IPS-NIHi11 (cell line): ENCODE measurements at regions not wholly inside any gene's neighbourhood (a gene's known extent, or its start where the extent isn't known, plus 50 kb on each side); places are given as distances from the start of the nearest gene placed in this dataset.
"Not testable (repeated sequence)": the region's sequence is repeated elsewhere in the genome, so short reads cannot be mapped to it uniquely, and the experiment has no call there.

Experiments
- DNase-seq: peaks from one replicate; pipeline ENCODE4 v3.0.0; 2012; ENCODE audit warnings: mixed read lengths, low spot score

DNA sequence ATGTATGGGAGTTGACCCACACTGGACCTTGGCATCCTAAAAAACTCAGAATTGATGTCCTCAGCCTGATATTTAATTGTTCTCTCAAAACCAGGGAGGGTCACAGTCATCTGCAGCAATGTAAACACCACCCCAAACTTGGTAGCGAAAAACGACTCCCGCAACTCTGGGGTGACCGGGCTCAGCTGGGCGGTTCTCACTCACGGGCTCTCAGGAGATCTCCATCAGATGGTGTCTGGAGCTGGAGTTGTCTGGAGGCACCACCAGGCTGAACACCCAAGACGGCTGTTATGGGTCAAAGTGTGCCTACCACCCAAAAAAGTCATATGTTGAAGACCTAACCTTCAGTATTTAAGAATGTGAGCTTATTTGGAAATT lies 50.9 kb upstream of the NXT1 start:
- no peak for DNase-seq

- no peak for DNase-seq
Measured at GRCh38 chr20:23298926-23299672, 51.5 kb upstream of the NXT1 start.

GRCh38 chr20:23298155-23298554 lies 52.4 kb upstream of the NXT1 start:
- DNase-seq: no peak

DNA sequence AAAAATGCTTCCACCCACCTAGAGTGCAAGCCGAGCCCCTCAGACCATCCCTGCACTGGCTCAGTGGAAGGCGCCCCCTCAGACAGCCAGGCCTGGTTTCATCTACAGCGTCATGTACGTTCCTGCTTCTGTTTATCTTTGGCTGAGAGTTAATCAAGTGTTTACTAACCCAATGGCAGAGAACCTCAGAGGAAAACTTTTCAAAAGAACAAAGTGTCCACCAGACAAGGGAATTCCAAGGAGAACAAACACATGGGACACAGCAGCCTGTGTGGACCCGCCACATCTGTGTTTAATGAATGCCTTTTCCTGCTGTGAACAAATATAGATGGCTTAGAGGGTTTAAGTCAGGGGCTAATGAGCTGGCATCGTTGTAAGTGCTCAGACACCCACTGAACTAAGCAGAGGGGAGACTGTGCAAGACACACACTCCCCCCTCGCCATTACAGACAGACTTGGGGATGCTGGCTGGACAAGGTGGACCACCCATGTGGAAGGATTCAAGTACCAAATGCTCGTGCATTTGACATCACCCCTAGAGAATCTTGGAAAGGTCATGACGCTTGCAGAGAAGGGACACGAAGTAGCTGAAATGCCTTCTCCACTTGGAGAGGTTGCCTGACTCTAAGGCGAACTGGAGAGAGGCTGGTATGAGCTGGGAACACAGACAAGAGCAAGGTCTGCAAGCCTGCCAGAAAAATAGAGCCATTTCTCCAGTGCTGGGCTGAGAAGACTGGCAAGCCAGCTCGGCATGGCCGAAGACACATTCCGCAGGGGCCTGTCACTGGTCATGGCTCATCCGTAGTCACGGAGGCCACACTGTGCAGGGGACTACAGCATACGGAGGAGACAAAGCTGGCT lies 53.5 kb upstream of the NXT1 start:
- DNase-seq: no peak

DNA sequence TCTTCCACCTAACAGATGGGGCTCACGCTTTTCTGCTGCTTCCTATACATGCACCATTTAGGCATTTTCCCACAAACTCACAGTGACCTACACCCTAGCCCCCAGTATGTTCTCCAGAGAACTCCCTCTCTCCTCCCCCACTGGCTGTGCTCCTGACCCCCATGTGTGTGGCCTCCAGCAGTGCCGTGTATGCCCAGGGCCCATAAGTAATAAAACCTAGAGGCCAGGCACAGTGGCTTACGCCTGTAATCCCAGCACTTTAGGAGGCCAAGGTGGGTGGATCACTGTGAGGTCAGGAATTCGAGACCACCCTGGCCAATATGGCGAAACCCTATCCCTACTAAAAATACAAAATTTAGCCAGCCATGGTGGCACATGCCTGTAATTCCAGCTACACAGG lies 54.7 kb upstream of the NXT1 start:
- no peak for DNase-seq

- no peak for DNase-seq
Measured at GRCh38 chr20:23294671-23295070, 55.9 kb upstream of the NXT1 start.

DNA sequence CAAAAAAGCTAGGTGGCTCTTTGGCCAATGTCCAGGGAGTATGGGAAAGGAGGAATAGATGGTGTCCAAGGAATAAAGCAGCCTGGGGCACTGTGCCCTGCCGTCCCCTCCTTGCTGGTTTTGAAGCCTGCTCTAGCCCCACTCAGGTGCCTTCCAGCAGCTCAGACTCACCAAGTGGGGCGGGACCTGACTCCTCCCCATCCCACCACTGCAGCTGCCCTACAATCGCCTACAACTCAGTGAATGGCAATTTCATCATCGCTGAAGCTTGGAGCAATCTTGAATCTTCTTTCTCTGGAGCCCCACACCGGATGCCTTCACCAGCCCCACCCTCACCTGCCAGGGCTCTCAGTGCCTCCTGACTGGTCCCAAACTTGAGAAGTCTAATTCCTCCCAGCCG lies 56.4 kb upstream of the NXT1 start:
- DNase-seq: no peak

DNA sequence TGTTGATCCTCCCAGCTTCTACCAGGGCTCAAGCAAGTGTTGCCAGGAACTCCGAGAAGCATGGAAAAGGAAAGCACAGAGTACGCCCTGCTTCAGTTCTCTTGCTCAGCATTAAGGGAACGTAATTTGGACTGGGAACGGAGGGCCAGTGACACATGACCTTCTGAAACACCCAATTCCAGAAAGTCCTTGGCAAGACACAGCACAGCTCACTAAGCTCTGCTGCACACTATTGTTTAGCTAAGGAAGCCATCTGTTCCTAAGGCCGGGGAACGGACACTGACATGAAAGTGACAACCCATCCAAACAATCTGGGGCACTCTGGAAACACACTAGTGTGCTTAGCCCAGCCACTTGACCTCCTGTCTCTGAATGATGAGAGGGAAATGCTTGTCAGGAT lies 56.9 kb upstream of the NXT1 start:
- no peak for DNase-seq

- not testable (repeated sequence) for DNase-seq
Measured at GRCh38 chr20:23292311-23292710, 58.3 kb upstream of the NXT1 start.

- no peak for DNase-seq
Measured at GRCh38 chr20:23291575-23292240, 58.9 kb upstream of the NXT1 start.

DNA sequence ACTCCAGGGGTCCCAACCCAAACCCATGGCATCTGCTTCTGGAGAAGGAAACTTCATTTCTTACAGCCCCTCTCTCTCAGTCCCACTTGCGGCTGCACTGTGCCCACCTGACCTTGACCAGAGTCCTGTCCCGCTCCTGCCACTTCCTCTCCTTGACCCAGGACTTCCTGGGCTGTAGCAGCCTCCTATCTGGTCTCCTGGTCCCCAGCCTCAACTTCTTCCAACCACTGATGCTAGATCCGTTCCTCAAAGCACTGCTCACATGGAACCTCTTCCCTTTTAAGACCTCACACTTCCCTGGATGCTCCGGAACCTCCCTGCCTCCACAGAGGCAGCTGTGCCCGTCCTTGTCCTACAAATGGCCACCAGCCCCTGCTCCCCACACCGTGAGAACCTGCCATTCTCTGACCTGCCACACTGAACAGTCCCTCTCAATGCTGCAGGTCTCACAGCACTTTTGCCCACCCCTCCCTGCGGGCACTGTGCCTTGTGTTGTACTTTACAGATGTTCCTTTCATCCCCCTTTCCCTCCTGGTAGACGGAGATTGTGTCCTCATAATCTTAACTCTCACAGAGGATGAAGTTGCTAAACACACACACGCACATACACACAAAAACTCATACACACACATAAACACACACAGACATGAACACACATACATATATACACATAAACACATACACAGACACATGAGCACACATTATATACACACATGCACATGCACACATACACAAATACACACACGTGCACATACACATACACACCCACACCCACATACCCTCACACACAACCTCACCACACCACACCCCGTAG lies 59.6 kb upstream of the NXT1 start:
- no peak for DNase-seq

DNA sequence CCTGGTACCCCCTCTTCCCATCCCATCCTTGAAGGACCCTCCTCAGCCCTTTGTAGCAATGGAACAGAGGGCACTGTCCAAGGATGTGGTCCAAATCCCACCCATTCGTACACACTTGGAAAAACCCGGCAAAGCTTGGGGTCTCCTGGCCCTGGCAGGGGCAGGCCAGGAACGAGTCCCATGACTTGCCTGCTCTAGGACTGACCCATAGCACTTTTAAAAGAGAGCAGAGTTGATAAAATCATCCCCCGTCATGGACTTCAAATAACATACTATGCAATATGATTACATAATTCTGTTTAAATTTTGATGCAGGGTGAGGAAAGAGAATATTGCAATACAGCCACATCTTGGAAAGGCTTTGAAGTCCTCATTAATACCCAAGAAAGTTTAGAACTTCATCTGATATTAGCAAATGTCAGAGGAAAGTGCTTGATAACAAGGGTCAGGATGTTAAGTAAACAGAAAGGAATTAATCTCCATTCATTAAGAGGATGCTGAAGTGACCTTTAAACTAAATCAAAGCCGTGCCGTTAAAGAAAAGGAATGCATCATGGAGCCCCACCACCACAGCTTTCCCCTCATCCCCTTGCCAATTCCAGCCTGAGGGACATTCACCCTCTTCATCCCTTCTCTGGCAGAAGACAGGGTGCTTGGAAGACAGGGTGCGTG lies 60.7 kb upstream of the NXT1 start:
- DNase-seq: no peak

GRCh38 chr20:23289249-23289648 lies 61.3 kb upstream of the NXT1 start:
- no peak for DNase-seq

- no peak for DNase-seq
Measured at GRCh38 chr20:23287354-23288190, 63.0 kb upstream of the NXT1 start.

GRCh38 chr20:23286346-23286745 lies 64.2 kb upstream of the NXT1 start:
- DNase-seq: no peak

GRCh38 chr20:23285536-23285935 lies 65.1 kb upstream of the NXT1 start:
- no peak for DNase-seq

DNA sequence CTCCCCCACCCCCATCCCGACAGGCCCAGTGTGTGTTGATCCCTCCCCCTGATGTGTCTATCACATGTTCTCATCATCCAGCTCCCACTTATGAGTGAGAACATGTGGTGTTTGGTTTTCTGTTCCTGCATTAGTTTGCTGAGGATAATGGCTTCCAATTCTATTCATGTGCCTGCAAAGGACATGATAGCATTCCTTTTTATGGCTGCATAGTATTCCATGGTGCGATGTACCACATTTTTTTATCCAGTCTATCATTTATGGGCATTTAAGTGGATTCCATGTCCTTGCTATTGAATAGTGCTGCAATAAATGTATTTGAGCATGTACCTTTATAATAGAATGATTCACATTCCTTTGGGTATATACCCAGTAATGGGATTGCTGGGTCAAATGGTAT lies 66.6 kb upstream of the NXT1 start:
- no peak for DNase-seq

DNA sequence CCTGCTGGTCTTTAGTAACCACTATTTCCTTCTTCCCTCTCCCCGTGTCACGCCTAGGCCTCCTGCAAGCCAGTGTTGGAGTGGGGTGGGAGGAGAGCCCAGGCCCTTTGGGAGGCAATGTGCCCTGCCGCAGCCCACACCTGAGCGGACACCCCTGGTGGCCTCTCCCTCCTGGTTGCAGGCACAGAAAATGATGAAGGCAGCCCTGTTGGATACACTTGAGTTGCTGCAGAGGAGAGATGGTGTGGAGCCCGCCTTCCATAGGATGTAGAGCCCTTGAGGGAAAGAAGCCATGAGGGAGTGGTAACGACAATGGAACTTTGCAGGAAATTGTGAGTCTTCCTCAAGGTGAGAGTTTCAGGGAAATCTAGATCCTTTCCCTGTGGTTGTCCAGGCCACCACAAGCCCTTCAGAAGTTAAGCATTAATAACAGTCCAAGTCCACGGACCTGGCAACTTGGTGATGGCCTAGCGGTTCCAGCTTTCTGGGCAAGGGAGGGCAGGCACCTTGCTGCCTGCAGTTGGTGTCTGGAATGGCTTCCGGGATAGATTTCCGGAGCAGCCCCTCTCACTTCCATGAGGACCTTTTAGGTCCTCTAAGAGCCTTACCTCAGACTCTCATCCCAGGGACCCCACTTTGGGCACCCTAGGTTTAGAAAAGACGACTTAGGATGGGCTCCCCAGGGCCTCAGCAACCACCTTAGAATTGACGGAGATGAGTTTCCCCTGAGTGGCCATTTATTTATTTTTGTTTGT lies 67.3 kb upstream of the NXT1 start:
- no peak for DNase-seq

GRCh38 chr20:23282546-23282945 lies 68.0 kb upstream of the NXT1 start:
- DNase-seq: no peak

- DNase-seq: no peak
Measured at GRCh38 chr20:23282111-23282510, 68.5 kb upstream of the NXT1 start.
